NCI-H1694 (cell line): ENCODE measurements at regions not wholly inside any gene's neighbourhood (a gene's known extent, or its start where the extent isn't known, plus 50 kb on each side); places are given as distances from the start of the nearest gene placed in this dataset.
"Not testable (repeated sequence)": the region's sequence is repeated elsewhere in the genome, so short reads cannot be mapped to it uniquely, and the experiment has no call there.

Source experiments
- DNase-seq: peaks from one replicate; lab custom pipeline; 2025; lab: John Stamatoyannopoulos, UW

GRCh38 chr2:128414946-128415778 is 96.5 kb upstream of the HS6ST1 start:
- no peak for DNase-seq

DNA sequence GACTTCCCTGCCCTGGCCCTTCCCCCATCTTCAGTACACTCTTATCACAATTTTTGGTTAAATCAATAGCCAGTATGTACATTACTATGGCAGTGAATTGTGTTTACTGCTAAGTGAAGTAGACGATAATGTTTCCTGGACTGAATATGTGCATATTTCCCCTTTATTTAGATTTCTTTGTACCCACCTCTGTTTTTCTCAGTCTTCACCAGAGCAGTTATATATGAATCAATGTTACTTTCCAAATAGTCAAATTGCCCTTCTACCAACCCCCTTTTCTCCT is 97.1 kb upstream of the HS6ST1 start:
- DNase-seq: no peak

DNA sequence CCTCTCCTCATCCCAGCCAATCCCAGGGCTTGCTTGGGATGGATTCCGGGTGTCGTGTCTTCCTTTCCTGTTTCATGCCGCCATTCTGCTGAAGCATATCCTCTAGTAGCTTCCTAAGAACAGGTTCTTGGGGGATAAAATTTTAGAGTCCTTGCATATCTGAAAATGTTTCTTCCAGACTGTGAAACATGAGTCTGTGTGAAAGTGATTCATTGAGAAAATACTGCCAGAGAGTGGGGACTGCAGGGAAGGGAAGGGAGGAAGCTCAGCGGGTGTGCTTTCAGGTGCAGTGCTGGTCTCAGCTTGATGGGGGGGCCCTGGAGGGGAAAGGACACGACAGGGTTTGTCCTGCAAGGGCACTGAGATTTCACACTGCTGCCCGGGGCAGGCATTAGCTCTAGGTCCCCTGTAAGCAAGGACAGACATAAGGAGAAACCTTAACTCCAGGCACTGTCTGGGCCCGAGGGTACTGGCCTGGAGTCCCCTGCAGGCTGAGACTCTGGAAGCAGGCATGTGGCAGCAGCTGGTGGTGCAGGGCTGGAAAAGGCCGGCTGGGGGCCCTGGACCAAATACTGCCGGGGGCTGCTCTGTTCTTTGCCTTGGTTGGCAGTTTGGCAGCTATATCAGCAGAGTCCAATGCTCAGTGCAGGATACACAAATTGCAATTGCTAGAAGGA is 97.6 kb upstream of the HS6ST1 start:
- DNase-seq: no peak

DNA sequence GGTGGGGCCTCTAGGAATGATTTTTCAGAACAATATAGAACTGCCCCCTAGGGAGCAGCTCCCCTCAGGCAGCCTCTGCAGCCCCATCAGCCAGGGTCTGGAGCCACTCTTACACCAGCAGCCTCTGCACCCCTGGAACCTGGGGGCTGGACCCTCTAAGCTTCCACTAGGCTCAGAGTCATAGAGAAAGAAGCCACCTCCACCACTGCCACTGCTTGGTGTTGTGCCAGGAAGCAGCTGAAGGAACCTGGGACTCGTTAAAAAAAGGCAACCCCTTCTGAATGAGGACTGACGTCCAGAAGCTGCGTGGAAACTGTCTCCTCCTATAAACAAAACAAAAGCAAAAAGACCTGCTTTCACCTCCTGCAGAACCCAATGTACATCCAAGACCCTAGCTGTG is 98.1 kb upstream of the HS6ST1 start:
- no peak for DNase-seq

- not testable (repeated sequence) for DNase-seq
These were observed 98.6 kb upstream of the HS6ST1 start for GRCh38 chr2:128417264-128417663.

DNA sequence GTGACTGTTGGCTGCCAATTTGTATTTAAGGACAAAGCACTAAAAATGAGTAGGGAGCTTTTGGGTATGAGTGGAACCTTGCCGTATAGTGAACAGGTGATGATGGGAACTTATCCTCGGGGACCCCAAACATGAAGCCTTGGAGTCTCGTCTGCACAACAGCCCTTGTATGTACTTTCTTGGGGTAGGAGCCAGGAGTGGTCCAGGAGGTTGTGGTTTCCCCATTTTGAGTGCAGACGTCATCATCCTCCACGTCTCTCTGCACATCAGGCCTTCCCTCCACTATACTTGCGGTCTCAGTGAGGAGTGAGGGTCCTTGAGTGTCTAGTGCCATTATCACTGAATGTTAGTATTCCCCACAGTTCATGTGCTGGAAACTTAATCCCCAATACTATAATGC is 101.5 kb upstream of the HS6ST1 start:
- no peak for DNase-seq

GRCh38 chr2:128420776-128421175 is 102.1 kb upstream of the HS6ST1 start:
- no peak for DNase-seq

DNA sequence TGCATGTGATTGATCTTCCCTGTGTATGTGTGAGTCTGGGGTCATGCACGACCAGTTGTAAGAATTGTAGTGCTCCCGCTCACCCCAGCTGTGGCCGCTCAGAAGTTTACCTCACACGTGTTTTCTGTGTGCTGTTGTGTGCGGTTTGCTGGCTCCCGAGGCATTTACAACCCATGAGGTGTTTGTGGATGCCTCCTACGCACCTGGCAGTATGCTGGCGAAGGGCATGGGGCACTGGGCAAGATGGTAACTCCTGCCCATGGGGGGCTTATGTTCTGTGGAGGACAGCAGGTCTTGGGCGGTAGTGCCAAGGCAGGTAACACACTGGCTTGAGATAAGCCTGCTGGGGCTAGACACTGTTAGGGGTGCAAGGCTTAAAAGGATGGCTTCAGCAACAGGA is 102.6 kb upstream of the HS6ST1 start:
- DNase-seq: no peak

DNA sequence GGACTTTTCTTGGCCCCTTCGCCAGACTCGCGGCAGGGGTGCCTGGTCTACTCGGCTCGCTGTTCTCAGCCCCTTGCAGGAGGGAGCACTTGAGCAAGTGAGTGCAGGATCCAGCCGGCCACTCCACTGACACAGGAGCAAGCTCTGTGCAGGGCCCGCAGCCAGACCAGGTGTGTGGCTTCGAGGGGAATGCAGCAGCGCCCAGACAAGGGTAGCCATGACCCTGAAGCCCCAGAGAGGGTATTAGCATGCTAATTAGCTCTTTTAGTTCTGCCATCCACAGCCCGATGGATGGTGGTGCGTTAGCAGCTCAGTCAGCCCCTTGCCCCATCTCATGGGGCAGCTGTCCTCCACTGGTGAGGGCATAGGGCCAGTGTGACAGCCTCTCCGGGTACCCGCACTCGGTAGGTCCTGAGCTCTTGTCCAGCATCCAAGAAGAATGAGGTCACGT is 103.2 kb upstream of the HS6ST1 start:
- no peak for DNase-seq

DNA sequence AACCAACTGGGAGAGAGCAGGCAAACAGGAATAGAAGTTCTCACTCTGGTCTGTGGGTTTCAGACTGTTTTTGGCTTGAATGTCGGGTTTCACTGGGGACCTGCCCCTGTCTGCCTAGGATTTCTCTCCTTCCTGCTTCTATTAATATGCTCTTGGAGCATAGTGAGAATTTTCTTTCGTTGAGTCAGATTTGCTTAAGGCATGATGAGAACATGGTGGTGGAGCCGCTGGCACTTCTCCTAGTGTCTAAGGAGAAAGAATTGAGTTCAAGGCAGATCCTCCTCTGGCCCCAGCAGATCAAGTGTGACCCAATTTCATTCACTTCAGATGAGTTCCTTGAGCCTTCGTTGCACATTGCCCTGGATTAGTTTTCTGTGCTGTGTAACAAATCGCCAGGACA is 103.9 kb upstream of the HS6ST1 start:
- no peak for DNase-seq

DNA sequence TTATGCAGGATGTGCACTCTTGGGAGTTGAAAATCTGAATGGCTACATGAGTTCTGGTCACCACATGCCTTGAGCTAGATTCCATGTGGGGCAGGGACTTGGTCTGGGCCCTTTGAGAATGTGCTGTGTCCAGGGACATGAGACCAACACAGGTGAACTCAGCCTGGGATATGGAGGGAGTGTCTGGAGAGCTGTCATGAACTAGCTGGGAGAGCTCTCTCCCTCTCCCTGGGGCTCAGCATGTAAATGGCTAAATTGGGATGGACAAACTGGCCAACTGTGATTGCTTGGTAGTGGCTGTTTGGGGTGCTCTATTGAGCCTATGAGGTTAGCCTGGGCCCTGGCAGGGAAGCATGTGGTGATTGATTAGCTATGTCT is 105.1 kb upstream of the HS6ST1 start:
- no peak for DNase-seq

DNA sequence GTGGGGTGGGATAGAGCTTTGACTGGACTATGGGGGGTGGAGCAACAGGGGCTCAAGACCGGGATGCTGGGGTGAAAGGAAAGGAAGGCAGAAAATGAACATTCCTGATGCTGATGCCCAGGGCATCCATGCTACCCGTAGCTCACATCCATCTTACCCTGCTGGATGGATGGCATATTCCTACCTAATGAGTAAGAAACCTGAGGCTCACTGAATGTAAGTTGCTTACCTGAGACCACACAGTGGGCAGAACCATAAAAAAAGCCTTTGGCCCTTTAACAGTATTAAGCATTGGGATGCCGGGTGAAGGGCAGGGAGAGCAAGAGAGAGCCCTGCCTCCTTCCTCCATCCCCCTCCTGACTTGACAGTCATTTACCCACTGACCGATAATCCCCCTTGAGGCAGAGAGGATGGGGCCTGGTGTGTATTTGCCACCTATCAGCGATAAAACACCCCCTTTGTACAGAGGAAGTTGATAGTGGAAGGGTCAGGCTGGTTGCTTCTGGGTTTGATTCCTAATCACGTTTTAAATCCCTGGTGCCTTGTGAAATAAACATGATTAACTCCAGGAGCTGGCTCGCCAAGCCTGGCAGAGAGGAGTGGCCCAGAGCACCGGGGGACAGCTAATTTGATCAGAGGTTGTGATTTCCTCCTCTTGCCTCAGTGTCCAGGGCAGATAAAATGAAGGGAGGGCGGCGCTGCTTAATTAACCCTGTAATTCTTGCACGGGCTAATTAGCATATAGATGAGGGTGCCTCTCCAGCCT is 105.9 kb upstream of the HS6ST1 start:
- no peak for DNase-seq

DNA sequence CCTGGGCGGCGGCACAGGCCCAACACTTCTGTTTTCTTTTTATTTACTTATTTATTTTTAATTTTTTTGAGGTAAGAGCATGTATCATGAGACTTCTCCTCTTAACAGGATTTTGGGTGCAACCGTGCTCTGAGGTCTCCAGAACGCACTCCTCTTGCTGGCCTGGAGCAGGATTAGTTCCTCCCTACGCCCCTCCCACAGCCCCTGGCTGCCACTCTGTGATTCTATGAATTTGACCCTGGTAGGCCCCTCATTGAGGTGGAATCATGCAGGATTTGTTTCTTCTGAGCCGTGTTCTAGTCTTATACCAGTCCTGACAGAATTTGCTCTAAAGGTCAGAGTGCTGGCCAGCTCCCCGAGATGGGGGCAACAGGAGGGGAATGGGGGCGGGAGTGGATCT is 106.5 kb upstream of the HS6ST1 start:
- DNase-seq: no peak

GRCh38 chr2:128425731-128426620 is 107.3 kb upstream of the HS6ST1 start:
- DNase-seq: no peak

GRCh38 chr2:128427413-128427755 is 108.7 kb upstream of the HS6ST1 start:
- no peak for DNase-seq

- no peak for DNase-seq
These were observed 109.7 kb upstream of the HS6ST1 start for GRCh38 chr2:128428415-128428814.

- DNase-seq: no peak
These were observed 113.8 kb upstream of the HS6ST1 start for GRCh38 chr2:128432423-128432822.

DNA sequence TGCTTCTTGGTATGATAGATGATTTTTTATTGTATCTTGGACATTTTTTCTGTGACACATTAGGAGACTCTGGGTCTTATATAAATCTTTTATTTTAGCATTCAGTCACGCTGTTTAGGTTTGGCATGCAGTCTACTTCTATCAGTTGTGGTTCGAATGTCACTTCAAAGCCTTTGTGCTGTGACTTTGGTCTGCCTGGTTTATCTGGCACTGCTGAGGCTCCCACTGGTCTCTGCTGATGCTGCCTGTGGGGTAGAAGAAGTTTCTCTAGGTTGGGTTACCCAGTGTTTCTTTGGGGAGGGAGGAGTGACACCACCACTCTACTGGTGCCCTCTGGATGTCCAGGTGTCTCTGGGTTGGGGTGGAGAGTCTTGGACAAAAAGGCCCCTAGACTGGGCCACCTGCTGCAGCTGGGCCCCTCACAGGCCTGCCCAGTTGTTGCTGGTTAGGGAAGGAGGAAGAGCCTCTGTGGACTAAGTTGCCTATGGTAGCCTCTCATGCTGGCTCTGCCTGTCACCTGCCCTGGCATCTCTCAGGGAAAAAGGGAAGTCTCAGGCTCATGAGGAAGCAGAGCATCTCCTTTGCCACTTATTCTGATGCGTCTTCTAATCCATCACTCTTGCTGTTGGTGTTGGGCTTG is 115.4 kb upstream of the HS6ST1 start:
- DNase-seq: no peak

DNA sequence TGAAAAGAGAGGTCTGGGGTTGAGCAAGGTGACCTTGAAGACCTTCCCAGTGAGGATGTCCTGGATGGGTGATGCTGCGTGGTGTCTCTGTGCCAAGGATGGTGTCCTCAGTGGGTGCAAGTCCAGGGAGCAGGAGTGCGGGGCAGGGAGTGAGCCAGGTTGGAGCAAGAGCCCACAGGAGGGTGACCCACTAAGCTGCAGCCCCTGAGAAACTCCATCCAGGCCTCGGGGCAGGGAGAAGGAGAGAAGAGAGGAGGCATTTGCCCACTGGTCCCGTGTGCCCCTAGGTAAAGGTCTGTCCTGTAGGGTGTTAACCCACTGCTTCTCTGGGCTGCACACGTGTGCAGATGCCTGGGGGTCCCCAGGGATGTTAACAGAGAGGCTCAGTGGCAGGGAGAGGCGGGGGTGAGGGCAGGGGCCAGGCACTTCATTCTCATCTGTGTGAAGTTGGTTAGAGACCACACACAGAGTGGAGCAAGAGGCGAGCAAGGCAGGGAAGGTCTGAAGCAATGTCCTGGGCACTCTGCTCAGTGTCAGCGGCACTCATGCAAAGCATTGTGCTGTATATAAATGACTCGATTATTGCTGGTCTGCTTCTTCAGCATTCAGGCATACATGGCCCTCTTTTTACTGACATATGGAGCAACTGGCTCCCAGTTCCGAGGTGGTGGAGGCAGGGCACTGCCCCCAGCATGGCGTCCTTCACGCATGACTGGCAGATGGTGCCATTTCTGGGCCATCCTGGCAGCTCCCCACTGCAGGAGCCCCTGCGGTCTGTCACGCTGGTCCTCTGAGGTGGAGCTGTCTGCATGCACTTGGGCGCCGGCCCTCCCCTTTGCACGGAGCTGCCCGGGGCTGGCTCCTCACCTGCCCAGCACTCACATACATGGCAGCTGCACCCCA is 117.2 kb upstream of the HS6ST1 start:
- DNase-seq: peak; percentile 57

DNA sequence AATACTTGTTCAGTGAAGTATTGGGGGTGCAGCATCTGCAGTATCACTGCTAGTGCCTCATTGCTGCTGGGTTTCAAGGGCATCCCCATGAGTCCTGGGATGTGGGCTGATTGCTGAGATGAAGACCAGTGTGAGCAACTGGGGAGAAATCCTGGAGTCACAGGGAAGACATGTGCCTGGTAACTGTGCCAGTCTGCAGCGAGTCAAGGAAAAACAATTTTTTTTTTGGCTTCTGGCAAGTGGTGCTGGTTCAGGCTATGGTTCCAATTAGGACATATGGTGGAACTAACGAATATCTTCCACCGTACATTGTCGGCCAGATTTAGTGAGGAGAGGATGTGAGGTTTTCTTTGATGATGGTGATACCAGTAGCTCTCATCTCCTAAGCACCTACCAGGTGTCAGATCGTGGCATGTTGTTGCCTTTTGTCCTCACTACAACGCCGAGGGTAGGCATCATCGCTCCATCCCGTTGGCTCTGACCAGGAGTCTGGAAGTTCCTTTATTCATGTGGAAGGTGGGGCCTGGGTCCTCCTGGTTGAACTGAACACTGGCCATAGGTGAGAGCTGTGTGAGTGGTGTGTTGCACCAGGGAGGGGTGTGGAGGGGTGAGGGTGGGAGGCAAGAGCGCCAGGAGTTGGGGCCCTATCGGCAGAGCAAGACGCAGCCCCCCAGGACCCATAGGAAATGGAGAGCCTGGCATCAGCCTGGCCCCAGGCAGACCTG is 118.0 kb upstream of the HS6ST1 start:
- peak; percentile 29 for DNase-seq
